Stomach (tissue), 4 donors: ENCODE measurements at regions not wholly inside any gene's neighbourhood (a gene's known extent, or its start where the extent isn't known, plus 50 kb on each side); places are given as distances from the start of the nearest gene placed in this dataset.

Experiments used
- CTCF ChIP-seq, 7 experiments: fragments of 450-650 bp in 4 of 7; fragments of 200-600 bp in 3 of 7; sonication (generic) in 3 of 7; IDR thresholded peaks; one replicate each; pipeline ENCODE4 v1.5.1; 2016 to 2019; ENCODE audit warnings: antibody characterized with exemption in 7 of 7, control low read depth in 2 of 7, mild to moderate bottlenecking in 1 of 7
- POLR2A ChIP-seq, 4 donors: fragments of 450-650 bp; IDR thresholded peaks; one replicate each; pipeline ENCODE4 v1.6.1; 2016; ENCODE audit warnings: antibody characterized with exemption in 4 of 4, control low read depth in 2 of 4, mild to moderate bottlenecking in 1 of 4, moderate library complexity in 1 of 4

DNA sequence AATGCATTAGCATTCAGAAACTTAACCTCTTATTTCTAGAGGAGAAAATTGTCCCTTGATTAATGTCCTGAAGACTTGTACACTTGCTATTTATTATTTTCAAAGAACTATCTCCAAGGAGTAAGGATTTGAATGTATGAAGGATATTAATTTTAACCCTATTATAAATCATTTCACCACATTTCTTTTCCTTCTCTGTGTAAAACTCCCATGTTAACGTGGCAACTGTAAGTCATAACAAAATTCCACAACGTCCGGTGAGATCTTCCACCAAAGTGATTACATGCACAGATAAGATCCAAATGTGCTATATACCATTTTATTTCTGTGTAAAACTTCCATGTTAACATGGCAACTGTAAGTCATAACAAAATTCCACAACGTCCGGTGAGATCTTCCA lies 229.1 kb upstream of the ARHGEF26 start:
- no peak for TF ChIP-seq POLR2A (IDR thresholded peaks at IDR 0.05)
- TF ChIP-seq CTCF (IDR thresholded peaks at IDR 0.05), result no peak
